Small intestine (tissue), 7 donors: ENCODE measurements at regions not wholly inside any gene's neighbourhood (a gene's known extent, or its start where the extent isn't known, plus 50 kb on each side); places are given as distances from the start of the nearest gene placed in this dataset.

Experiments used
- DNase-seq, 2 donors: peaks; one replicate each; pipeline versions ENCODE4 v3.0.0 to v3.0.0-alpha.2; 2013
- FAIRE-seq: peaks from 2 replicates; lab custom pipeline; 2012; peaks lifted over from hg19 to GRCh38; lab: Jason Lieb, UNC
- H3K27ac ChIP-seq, 3 donors: one replicate each; pipeline ENCODE4 v1.5.1; 2013; ENCODE audit warnings: low read length in 2 of 3, mild to moderate bottlenecking in 2 of 3, control low read depth in 1 of 3, inconsistent platforms in 1 of 3, low read depth in 1 of 3, moderate library complexity in 1 of 3
- H3K27me3 ChIP-seq, 3 donors: one replicate each; pipeline ENCODE4 v1.6.1; 2013; ENCODE audit warnings: low read length in 3 of 3, inconsistent platforms in 1 of 3; ENCODE audit not compliant: control insufficient read depth in 3 of 3, insufficient read depth in 3 of 3
- H3K36me3 ChIP-seq, 3 donors: one replicate each; pipeline ENCODE4 v1.6.1; 2013; ENCODE audit warnings: low read length in 3 of 3, inconsistent platforms in 1 of 3, low read depth in 1 of 3, mild to moderate bottlenecking in 1 of 3, moderate library complexity in 1 of 3; ENCODE audit not compliant: control insufficient read depth in 3 of 3, insufficient read depth in 2 of 3
- H3K4me1 ChIP-seq, 3 donors: one replicate each; pipeline ENCODE4 v1.6.1; 2013; ENCODE audit warnings: low read length in 2 of 3, inconsistent platforms in 1 of 3, low read depth in 1 of 3, mild to moderate bottlenecking in 1 of 3, moderate library complexity in 1 of 3; ENCODE audit not compliant: control insufficient read depth in 3 of 3, insufficient read depth in 2 of 3
- H3K4me3 ChIP-seq, 3 donors: one replicate each; pipeline ENCODE4 v1.5.1; 2013; ENCODE audit warnings: low read length in 3 of 3, control low read depth in 1 of 3, inconsistent platforms in 1 of 3, low read depth in 1 of 3, mild to moderate bottlenecking in 1 of 3, moderate library complexity in 1 of 3
- H3K9me3 ChIP-seq, 2 donors: one replicate each; pipeline ENCODE4 v1.6.1; 2013; ENCODE audit warnings: low read depth in 1 of 2, low read length in 1 of 2; ENCODE audit not compliant: control insufficient read depth in 2 of 2, insufficient read depth in 1 of 2
- WGBS, 3 donors: extraction: QIAGEN DNeasy Blood & Tissue Kit; methylation state at CpG; one replicate each; pipeline ENCODE4 v1.1.7; 2013; 5-methylcytosine and 5-hydroxymethylcytosine counted together
- donor health status: healthy with polysubstance abuse.
- donor health status: control.
- donor health status: control.
- donor health status: Bipolar disorder and iron deficiency.
- donor health status: healthy.

DNA sequence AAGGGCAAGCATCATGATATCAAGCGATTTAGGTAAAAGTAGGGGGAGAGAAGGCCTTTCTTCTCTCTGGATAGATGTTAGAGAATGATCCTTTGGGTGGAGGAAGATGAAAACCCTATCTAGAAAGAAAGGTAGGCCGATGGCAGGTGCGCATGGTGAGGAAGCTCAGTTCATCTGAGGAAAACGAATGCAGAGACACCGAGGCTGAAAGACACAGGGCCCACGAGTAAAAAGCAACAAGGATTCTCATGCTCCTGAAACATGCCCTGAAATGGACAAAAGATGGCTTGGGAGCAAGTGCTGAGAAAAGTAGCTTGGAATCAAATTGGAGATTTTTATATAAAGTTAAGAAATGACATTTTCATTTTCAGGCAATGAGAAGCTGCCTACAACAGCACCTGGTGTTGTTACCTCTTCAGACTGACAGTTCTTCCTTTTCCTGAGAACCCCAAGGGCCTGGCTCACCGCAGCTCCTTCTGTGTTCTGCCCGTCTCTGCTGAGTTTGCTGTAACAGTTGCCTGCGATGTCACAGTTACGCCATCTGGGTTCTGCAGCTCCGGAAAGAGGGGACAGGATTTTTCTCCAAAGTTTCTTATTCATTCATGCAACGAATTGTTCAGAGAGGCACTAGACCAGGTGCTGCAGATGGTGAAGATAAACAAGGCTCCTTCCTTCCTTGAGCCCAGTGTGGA, 402.0 kb upstream of the KLF6 start:
- DNase-seq, result no peak
- Histone ChIP-seq H3K36me3 (no peaks in the 10 kb centered on the region), H3K27me3 (no peaks in the 10 kb centered on the region), H3K9me3 (no peaks in the 10 kb centered on the region), H3K27ac (no peak overlapping the region), H3K4me3 (no peak overlapping the region), H3K4me1 (peaks cover 0 to 3% (median 0%) of the 10 kb centered on the region in 3 donors)
- no peak for FAIRE-seq
- WGBS, 3 donors, result 82 to 90% (median 87%) methylated on average over 12 of the region's 12 CpGs

DNA sequence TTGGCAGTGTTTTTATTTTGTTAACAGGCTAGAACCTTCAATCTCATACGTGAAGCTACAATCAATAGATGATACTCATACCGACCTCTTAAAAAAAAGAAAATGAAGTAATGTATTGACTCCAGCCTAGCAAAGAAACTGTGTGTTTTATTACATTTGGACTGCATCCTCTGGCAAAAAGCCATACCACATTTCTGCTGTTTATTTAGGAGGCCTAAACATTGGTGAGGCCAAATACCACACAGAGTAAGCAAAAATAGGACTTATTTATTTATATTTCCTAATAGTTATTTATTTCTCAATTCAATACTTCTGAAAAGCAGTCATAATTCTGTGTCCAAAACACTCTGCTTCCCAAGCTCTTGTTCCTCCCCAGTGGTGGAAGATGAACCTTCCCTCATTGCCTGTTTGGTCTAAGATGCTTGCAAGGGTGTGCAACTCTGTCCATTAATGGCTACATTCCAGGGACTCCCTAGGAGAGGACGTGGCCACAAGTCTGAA, 398.8 kb upstream of the KLF6 start:
- Histone ChIP-seq H3K9me3 (no peaks in the 10 kb centered on the region), H3K36me3 (no peaks in the 10 kb centered on the region), H3K27ac (no peak overlapping the region), H3K4me1 (peaks cover 0 to 3% (median 0%) of the 10 kb centered on the region in 3 donors), H3K27me3 (no peaks in the 10 kb centered on the region), H3K4me3 (no peak overlapping the region)
- 51 to 72% (median 69%) methylated on average over 3 of the region's 3 CpGs for WGBS, 3 donors
- DNase-seq (no peak), FAIRE-seq (no peak)

DNA sequence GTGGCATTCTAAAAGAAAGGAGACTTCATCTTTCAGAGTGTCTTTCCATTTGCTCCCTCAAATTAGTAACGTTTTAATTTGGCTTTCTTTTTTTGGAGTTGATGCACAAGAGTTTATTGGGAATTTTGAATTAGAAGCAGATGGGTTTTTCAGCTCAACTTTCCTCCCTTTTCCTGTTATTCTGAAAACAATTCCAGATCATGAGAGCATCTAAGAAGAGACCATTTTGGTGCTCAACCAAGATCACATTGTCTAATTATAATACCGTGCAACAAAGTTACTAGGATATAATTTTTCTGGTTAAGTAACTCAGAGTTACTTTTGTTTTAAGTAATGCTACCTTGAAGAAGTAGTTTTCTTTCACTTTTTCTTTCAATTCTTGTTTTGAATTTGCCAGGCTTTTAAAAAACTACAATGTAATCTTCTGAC, 396.6 kb upstream of the KLF6 start:
- no peaks in the 10 kb centered on the region for H3K36me3 ChIP-seq
- H3K27ac ChIP-seq, result no peak overlapping the region
- FAIRE-seq, result no peak
- no peaks in the 10 kb centered on the region for H3K9me3 ChIP-seq
- peaks cover 0 to 3% (median 0%) of the 10 kb centered on the region in 3 donors for H3K4me1 ChIP-seq
- DNase-seq, result no peak
- no peaks in the 10 kb centered on the region for H3K27me3 ChIP-seq
- 51 to 83% (median 56%) methylated on average over 2 of the region's 2 CpGs for WGBS, 3 donors
- no peak overlapping the region for H3K4me3 ChIP-seq

DNA sequence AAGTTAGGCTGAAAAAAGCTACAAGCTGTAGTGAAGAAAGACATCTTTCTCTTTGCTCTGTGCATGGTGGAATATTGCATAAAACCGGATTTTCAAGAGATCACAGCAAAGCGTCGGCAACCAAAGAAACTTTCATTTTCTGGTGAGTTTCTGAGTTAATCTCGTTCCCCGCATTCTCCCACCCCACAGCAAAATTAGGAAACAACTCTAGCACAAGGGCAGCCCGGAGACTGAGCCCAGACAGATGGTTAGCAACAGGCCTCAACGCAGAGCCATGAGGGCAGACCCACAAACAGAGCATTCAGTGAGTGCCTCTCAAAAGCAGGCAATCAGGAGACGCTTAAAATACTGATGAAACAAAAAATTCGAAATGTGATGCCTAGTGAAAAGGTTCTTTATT, 396.1 kb upstream of the KLF6 start:
- FAIRE-seq, result no peak
- H3K36me3 ChIP-seq, result no peaks in the 10 kb centered on the region
- 74 to 91% (median 90%) methylated on average over 9 of the region's 9 CpGs for WGBS, 3 donors
- H3K4me1 ChIP-seq, result peaks cover 0 to 3% (median 0%) of the 10 kb centered on the region in 3 donors
- H3K9me3 ChIP-seq, result no peaks in the 10 kb centered on the region
- no peak overlapping the region for H3K4me3 ChIP-seq
- H3K27me3 ChIP-seq, result no peaks in the 10 kb centered on the region
- no peak overlapping the region for H3K27ac ChIP-seq
- no peak for DNase-seq

DNA sequence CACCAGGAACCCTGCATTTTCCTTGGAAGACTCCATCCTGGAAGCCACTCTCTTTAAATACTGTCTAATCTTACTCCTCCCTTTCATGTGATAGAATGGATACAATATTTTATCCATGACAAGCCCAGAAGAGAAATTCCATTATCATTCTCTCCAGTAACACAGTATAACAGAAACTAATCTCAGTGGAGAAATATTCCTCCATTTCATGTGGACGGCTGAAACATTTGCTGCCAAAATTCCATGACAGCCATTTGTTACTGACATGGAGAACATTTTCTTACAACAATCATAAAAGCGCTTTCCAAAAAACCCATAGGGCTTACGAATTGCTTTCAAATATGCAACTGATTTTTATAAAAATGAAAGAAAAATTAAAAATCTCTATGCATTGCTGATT, 392.8 kb upstream of the KLF6 start:
- no peaks in the 10 kb centered on the region for H3K4me1 ChIP-seq
- H3K9me3 ChIP-seq, result peaks cover 0 to 3% of the 10 kb centered on the region in 2 donors
- no peak for DNase-seq
- H3K36me3 ChIP-seq, result no peaks in the 10 kb centered on the region
- H3K4me3 ChIP-seq, result no peak overlapping the region
- 68 to 95% (median 85%) methylated on average over 3 of the region's 3 CpGs for WGBS, 3 donors
- no peak overlapping the region for H3K27ac ChIP-seq
- FAIRE-seq, result no peak
- no peaks in the 10 kb centered on the region for H3K27me3 ChIP-seq

DNA sequence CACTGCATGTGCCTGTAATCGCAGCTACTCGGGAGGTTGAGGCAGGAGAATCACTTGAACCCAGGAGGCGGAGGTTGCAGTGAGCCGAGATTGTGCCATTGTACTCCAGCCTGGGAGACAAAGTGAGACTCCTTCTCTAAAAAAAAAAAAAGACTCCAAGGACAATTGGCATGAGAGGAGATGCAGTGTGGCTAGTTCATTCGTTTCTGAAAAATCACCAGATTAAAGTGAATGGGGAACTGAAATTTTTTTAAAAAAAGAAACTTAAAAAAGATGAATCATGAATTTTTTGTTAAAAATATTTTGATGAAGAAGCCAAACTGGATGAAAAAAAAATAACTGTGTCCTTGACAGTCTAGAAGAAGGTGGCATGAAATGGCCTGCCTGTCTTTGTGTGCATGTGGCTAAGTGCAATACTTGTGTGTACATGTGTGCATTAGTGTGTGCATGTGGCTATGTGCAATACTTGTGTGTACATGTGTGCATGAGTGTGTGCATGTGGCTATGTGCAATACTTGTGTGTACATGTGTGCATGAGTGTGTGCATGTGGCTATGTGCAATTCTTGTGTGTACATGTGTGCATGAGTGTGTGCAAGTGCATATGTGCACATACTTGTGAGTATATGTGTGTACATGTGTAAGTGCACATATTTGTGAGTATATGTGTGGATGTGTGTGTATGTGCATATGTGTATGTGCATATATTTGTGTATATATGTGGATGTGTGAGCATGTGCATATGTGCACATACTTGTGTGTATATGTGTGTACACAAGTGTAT, 391.7 kb upstream of the KLF6 start:
- Histone ChIP-seq H3K4me1 (no peaks in the 10 kb centered on the region), H3K36me3 (no peaks in the 10 kb centered on the region), H3K9me3 (peaks cover 0 to 3% of the 10 kb centered on the region in 2 donors), H3K27me3 (no peaks in the 10 kb centered on the region), H3K4me3 (no peak overlapping the region), H3K27ac (no peak overlapping the region)
- WGBS, 3 donors, result 84 to 95% (median 90%) methylated on average over 5 of the region's 5 CpGs
- no peak for FAIRE-seq
- no peak for DNase-seq

DNA sequence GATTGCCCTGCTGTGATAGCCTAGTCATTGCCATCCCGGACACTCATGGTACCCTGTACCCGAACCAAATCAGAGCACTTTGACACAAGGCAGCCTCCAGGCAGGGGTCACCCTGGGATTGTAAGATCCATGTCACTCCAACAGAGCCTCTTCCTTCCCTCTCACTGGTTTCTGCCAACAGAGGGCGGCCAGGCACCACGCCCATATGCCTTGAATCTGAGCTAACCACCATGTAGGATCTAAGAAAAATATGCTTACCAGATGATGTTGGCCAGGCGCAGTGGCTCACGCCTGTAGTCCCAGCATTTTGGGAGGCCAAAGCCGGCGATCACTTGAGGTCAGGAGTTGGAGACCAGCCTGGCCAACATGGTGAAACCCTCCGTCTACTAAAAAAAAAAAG, 389.2 kb upstream of the KLF6 start:
- H3K27me3 ChIP-seq, result no peaks in the 10 kb centered on the region
- FAIRE-seq (no peak), DNase-seq (peak; percentile 14 to 48)
- no peaks in the 10 kb centered on the region for H3K36me3 ChIP-seq
- 77 to 91% (median 84%) methylated on average over 8 to 9 of the region's 9 CpGs for WGBS, 3 donors
- no peak overlapping the region for H3K27ac ChIP-seq
- H3K9me3 ChIP-seq, result peaks cover 0 to 3% of the 10 kb centered on the region in 2 donors
- no peak overlapping the region for H3K4me3 ChIP-seq
- no peaks in the 10 kb centered on the region for H3K4me1 ChIP-seq

DNA sequence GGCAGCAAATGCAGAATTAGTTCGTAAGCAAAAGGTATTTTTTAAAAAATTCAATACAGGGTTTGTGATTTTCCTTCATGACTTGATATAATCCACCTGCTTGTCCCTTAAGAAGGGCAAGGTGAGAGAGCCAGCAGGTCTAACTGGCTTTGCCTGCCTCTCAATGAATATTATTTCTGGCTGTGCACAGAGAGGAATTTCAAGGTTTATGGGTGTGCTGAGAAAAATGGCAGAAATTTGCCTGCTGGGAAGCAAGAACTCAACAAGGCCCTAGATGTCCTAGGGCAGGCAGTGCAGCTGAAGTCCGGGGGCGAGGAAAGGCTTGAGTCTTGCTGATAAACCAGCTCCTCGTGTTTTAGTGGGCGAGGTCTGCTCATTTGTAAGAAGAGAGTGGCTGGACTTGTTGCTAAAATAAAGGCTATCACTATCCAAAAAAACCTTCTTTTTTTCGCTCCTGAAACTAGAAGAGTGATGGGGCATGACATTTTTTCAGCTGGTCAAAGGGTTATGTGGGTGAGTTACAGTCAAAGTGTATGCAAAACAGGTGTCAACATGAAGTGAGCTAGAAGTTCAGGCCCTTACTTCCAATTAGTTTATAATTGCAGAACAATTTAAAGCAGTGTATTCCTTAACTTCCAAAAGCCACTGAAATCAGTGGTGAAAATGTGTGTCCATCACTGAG, 385.8 kb upstream of the KLF6 start:
- Histone ChIP-seq H3K27ac (no peak overlapping the region), H3K4me1 (no peaks in the 10 kb centered on the region), H3K27me3 (no peaks in the 10 kb centered on the region), H3K4me3 (no peak overlapping the region), H3K36me3 (no peaks in the 10 kb centered on the region), H3K9me3 (peaks cover 0 to 6% of the 10 kb centered on the region in 2 donors)
- no peak for FAIRE-seq
- DNase-seq, result no peak
- 77 to 87% (median 79%) methylated on average over 6 of the region's 6 CpGs for WGBS, 3 donors
